GM21515 (cell line): ENCODE measurements at regions not wholly inside any gene's neighbourhood (a gene's known extent, or its start where the extent isn't known, plus 50 kb on each side); places are given as distances from the start of the nearest gene placed in this dataset.

Source experiments
- ATAC-seq: cut with Tn5 transposase; IDR thresholded peaks from one replicate; pipeline ENCODE4 v1.9.1; 2021; ENCODE audit not compliant: unreplicated experiment

GRCh38 chr10:71138166-71138830, 74.1 kb upstream of the UNC5B start:
- ATAC-seq: no peak

- no peak for ATAC-seq
Observed at GRCh38 chr10:71141528-71141927, 70.8 kb upstream of the UNC5B start.

GRCh38 chr10:71143170-71143569, 69.2 kb upstream of the UNC5B start:
- no peak for ATAC-seq

GRCh38 chr10:71143610-71144009, 68.8 kb upstream of the UNC5B start:
- no peak for ATAC-seq

- ATAC-seq: no peak
Observed at GRCh38 chr10:71144824-71145223, 67.5 kb upstream of the UNC5B start.

GRCh38 chr10:71145352-71145945, 66.9 kb upstream of the UNC5B start:
- ATAC-seq: no peak

GRCh38 chr10:71150796-71151195, 61.6 kb upstream of the UNC5B start:
- no peak for ATAC-seq

GRCh38 chr10:71152043-71152442, 60.3 kb upstream of the UNC5B start:
- ATAC-seq: no peak

GRCh38 chr10:71156436-71156835, 55.9 kb upstream of the UNC5B start:
- ATAC-seq: no peak

- ATAC-seq: no peak
Observed at GRCh38 chr10:71157435-71157834, 54.9 kb upstream of the UNC5B start.

- ATAC-seq: no peak
Observed at GRCh38 chr10:71158251-71158650, 54.1 kb upstream of the UNC5B start.

GRCh38 chr10:71158902-71159301, 53.5 kb upstream of the UNC5B start:
- ATAC-seq: no peak

GRCh38 chr10:71159892-71160291, 52.5 kb upstream of the UNC5B start:
- no peak for ATAC-seq

GRCh38 chr10:71161425-71161824, 50.9 kb upstream of the UNC5B start:
- no peak for ATAC-seq
